SK-N-SH (cell line): ENCODE measurements at regions not wholly inside any gene's neighbourhood (a gene's known extent, or its start where the extent isn't known, plus 50 kb on each side); places are given as distances from the start of the nearest gene placed in this dataset.

Experiments
- CTCF ChIA-PET: fragments of 300-600, 350-600 bp; formaldehyde crosslinking; extraction: SDS; loops from one replicate; lab custom pipeline; 2021; lab: Yijun Ruan, JAX
- POLR2A ChIA-PET: fragments of 350-600 bp; sonication (Branson Sonifier 250); formaldehyde crosslinking; extraction: SDS; loops from one replicate; lab custom pipeline; 2020; ENCODE audit warnings: antibody characterized with exemption, inconsistent platforms; lab: Yijun Ruan, JAX
- DNase-seq: peaks from one replicate; pipeline ENCODE4 v3.0.0; 2012
- H2AFZ ChIP-seq: fragments of 200-600 bp; sonication (generic); 2 replicates; pipeline ENCODE4 v1.8.1; 2016; ENCODE audit warnings: antibody characterized with exemption, mild to moderate bottlenecking, low read depth
- H3F3A ChIP-seq: fragments of 200-600 bp; sonication (generic); replicated peaks from 2 replicates; pipeline ENCODE3; 2016; ENCODE audit warnings: antibody characterized with exemption, mild to moderate bottlenecking; ENCODE audit not compliant: insufficient read depth
- H3K27ac ChIP-seq, 2 experiments: fragments of 200-500 bp in 1 of 2; fragments of 200-600 bp in 1 of 2; sonication (Bioruptor generic) in 1 of 2; sonication (generic), shearing (Covaris generic) in 1 of 2; 2 replicates each; pipeline versions ENCODE4 v1.5.1 to v1.6.1; 2014 to 2016; ENCODE audit warnings: low read depth in 2 of 2, inconsistent platforms in 1 of 2, low read length in 1 of 2, mild to moderate bottlenecking in 1 of 2, mixed read lengths in 1 of 2
- H3K27me3 ChIP-seq: fragments of 200-600 bp; sonication (generic), shearing (Covaris generic); 2 replicates; pipeline ENCODE4 v1.6.1; 2016; ENCODE audit warnings: mixed run types; ENCODE audit not compliant: insufficient read depth
- H3K36me3 ChIP-seq, 2 experiments: fragments of 200-500 bp in 1 of 2; fragments of 200-600 bp in 1 of 2; sonication (Bioruptor generic) in 1 of 2; sonication (generic) in 1 of 2; replicated peaks in 1 of 2; 2 replicates each; pipeline versions ENCODE3 to v1.5.1; 2014 to 2016; ENCODE audit warnings: low read length in 1 of 2, mild to moderate bottlenecking in 1 of 2; ENCODE audit not compliant: insufficient read depth in 2 of 2, control insufficient read depth in 1 of 2
- H3K4me1 ChIP-seq, 2 experiments: fragments of 200-500 bp in 1 of 2; fragments of 200-600 bp in 1 of 2; sonication (Bioruptor generic) in 1 of 2; sonication (generic), shearing (Covaris generic) in 1 of 2; 2 replicates each; pipeline versions ENCODE4 v1.5.1 to v1.6.1; 2014 to 2016; ENCODE audit warnings: low read depth in 1 of 2, low read length in 1 of 2, mixed run types in 1 of 2; ENCODE audit not compliant: insufficient read depth in 2 of 2, control insufficient read depth in 1 of 2
- H3K4me2 ChIP-seq: fragments of 200-600 bp; sonication (generic), shearing (Covaris generic); 2 replicates; pipeline ENCODE4 v1.6.1; 2017; ENCODE audit warnings: mixed run types
- H3K4me3 ChIP-seq, 2 experiments: fragments of 200-500 bp in 1 of 2; fragments of 200-600 bp in 1 of 2; sonication (Bioruptor generic) in 1 of 2; sonication (generic), shearing (Covaris generic) in 1 of 2; 2 replicates each; pipeline versions ENCODE4 v1.5.1 to v1.8.1; 2014 to 2016; ENCODE audit warnings: low read depth in 2 of 2, inconsistent platforms in 1 of 2, low read length in 1 of 2, mild to moderate bottlenecking in 1 of 2, mixed read lengths in 1 of 2, moderate library complexity in 1 of 2
- H3K79me2 ChIP-seq: fragments of 200-600 bp; sonication (generic); 2 replicates; pipeline ENCODE4 v1.8.1; 2017; ENCODE audit warnings: mild to moderate bottlenecking; ENCODE audit not compliant: insufficient read depth
- H3K9ac ChIP-seq: fragments of 200-600 bp; sonication (generic); 2 replicates; pipeline ENCODE4 v1.6.1; 2017; ENCODE audit warnings: mixed run types
- H3K9me2 ChIP-seq: fragments of 200-600 bp; sonication (generic); 2 replicates; pipeline ENCODE4 v1.6.1; 2017; ENCODE audit warnings: mixed run types
- H3K9me3 ChIP-seq: fragments of 200-600 bp; sonication (generic); 2 replicates; pipeline ENCODE4 v1.6.1; 2017; ENCODE audit warnings: mixed run types, mild to moderate bottlenecking, moderate library complexity
- H4K20me1 ChIP-seq: fragments of 200-600 bp; sonication (generic); 2 replicates; pipeline ENCODE4 v1.6.1; 2017; ENCODE audit warnings: mild to moderate bottlenecking, mixed run types; ENCODE audit not compliant: insufficient read depth
- CHD2 ChIP-seq: fragments of 150-350 bp; IDR thresholded peaks from 2 replicates; pipeline ENCODE4 v1.6.1; 2018; ENCODE audit warnings: low read length; ENCODE audit not compliant: partially characterized antibody
- EP300 ChIP-seq, 2 experiments: IDR thresholded peaks; 2 replicates each; pipeline versions ENCODE4 v1.4.0 to v1.6.1; 2012; ENCODE audit warnings: borderline replicate concordance in 1 of 2, low read depth in 1 of 2, low read length in 1 of 2
- FOSL2 ChIP-seq: IDR thresholded peaks from 2 replicates; pipeline ENCODE4 v1.4.0; 2012; ENCODE audit warnings: low read depth, mild to moderate bottlenecking, moderate library complexity, borderline replicate concordance
- FOXJ3 ChIP-seq: sonication (generic); formaldehyde crosslinking; IDR thresholded peaks from 2 replicates; pipeline ENCODE4 v1.5.1; 2020; ENCODE audit warnings: mild to moderate bottlenecking, missing genetic modification reagents
- FOXM1 ChIP-seq: IDR thresholded peaks from 2 replicates; pipeline ENCODE4 v1.4.0; 2012; ENCODE audit warnings: low read depth, mild to moderate bottlenecking
- GABPA ChIP-seq: IDR thresholded peaks from 2 replicates; pipeline ENCODE4 v1.4.0; 2012; ENCODE audit warnings: low read depth, mild to moderate bottlenecking
- JUND ChIP-seq: IDR thresholded peaks from 2 replicates; pipeline ENCODE4 v1.4.0; 2012
- MAX ChIP-seq: IDR thresholded peaks from 2 replicates; pipeline ENCODE4 v1.4.0; 2012; ENCODE audit warnings: low read depth
- MXI1 ChIP-seq: IDR thresholded peaks from 2 replicates; pipeline ENCODE4 v1.6.1; 2012; ENCODE audit warnings: mild to moderate bottlenecking, low read depth, low read length, improper control_type of control experiment
- NRF1 ChIP-seq: IDR thresholded peaks from 2 replicates; pipeline ENCODE4 v1.6.1; 2012; ENCODE audit warnings: low read depth, mild to moderate bottlenecking, low read length
- POLR2AphosphoS5 ChIP-seq: IDR thresholded peaks from 2 replicates; pipeline ENCODE4 v1.6.1; 2012; ENCODE audit warnings: low read depth, low read length
- RAD21 ChIP-seq: IDR thresholded peaks from 2 replicates; pipeline ENCODE4 v1.6.1; 2012; ENCODE audit warnings: mild to moderate bottlenecking, low read length
- RXRA ChIP-seq: IDR thresholded peaks from 2 replicates; pipeline ENCODE4 v1.4.0; 2012; ENCODE audit warnings: low read depth, mild to moderate bottlenecking, borderline replicate concordance
- SIN3A ChIP-seq: IDR thresholded peaks from 2 replicates; pipeline ENCODE4 v1.6.1; 2012; ENCODE audit warnings: low read depth, mild to moderate bottlenecking, low read length, moderate library complexity, borderline replicate concordance
- TAF1 ChIP-seq: IDR thresholded peaks from 2 replicates; pipeline ENCODE4 v1.6.1; 2012; ENCODE audit warnings: low read depth, mild to moderate bottlenecking, low read length, moderate library complexity, borderline replicate concordance
- USF2 ChIP-seq: fragments of 150-350 bp; IDR thresholded peaks from 2 replicates; pipeline ENCODE4 v1.6.1; 2017; ENCODE audit warnings: antibody characterized with exemption, low read length, low read depth, borderline replicate concordance
- YY1 ChIP-seq: IDR thresholded peaks from 2 replicates; pipeline ENCODE4 v1.4.0; 2012; ENCODE audit warnings: low read depth, mild to moderate bottlenecking
- WGBS: methylation state at CpG from one replicate; pipeline ENCODE4 v1.1.6; 2017; ENCODE audit warnings: low lambda C conversion rate; 5-methylcytosine and 5-hydroxymethylcytosine counted together
- TF ChIP-seq, protein P1 (sequence below): fragments of 200-600 bp; sonication (generic); IDR thresholded peaks from 2 replicates; pipeline ENCODE4 v1.6.1; 2017; ENCODE audit warnings: antibody characterized with exemption, mild to moderate bottlenecking, moderate library complexity
- TF ChIP-seq, protein P2 (sequence below): IDR thresholded peaks from 2 replicates; pipeline ENCODE4 v1.6.1; 2012; ENCODE audit warnings: mild to moderate bottlenecking, low read depth, low read length, moderate library complexity

DNA sequence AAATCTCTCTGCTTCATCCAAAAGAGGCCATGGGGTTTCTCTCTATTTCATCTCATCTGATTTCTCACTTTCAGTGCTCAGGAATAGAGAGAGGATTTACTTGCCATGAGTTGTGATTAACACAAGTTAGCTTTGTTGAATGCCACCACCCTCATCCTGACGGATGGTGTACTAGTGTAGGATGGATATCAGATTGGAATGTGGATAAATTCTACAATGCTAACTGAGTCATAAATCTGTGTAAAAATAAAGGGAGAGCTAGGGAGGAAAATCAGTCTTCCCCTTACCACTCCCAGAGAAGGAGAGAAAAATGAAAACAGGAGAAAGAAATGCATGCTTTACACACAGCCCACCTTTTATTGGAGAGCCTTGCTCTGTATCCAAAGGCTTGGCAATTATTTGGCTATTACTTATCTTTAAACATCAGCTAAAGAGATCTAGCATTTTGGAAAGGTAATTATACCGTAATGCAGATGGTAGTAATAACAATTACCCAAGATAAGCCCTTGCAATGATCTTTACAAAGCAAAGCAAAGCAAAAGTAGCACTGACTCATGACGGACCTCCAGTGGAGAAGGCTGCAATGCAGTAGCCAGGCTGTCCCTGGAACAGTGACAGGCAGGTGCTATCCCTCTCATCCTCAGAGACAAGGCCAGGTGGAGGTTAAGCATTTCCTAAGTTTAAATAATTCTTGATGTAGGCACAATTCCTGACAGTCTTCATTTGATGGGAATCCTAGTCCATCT is 306.3 kb upstream of the PPARGC1A start:
- Histone ChIP-seq H3K27ac (no peak overlapping the region), H3F3A (no peaks in the 10 kb centered on the region), H3K4me3 (no peak overlapping the region), H3K4me2 (no peak overlapping the region), H3K27me3 (no peaks in the 10 kb centered on the region), H3K9ac (no peak overlapping the region)
- no peak for TF ChIP-seq MAX
- no peak for TF ChIP-seq EP300 (IDR thresholded peaks at IDR 0.05; ENCODE audit: borderline replicate concordance in 1 of 2, low read depth in 1 of 2, low read length in 1 of 2)
- TF ChIP-seq JUND = no peak
- no peak for TF ChIP-seq FOXM1
- no peak for TF ChIP-seq FOSL2
- TF ChIP-seq, protein P1, sequence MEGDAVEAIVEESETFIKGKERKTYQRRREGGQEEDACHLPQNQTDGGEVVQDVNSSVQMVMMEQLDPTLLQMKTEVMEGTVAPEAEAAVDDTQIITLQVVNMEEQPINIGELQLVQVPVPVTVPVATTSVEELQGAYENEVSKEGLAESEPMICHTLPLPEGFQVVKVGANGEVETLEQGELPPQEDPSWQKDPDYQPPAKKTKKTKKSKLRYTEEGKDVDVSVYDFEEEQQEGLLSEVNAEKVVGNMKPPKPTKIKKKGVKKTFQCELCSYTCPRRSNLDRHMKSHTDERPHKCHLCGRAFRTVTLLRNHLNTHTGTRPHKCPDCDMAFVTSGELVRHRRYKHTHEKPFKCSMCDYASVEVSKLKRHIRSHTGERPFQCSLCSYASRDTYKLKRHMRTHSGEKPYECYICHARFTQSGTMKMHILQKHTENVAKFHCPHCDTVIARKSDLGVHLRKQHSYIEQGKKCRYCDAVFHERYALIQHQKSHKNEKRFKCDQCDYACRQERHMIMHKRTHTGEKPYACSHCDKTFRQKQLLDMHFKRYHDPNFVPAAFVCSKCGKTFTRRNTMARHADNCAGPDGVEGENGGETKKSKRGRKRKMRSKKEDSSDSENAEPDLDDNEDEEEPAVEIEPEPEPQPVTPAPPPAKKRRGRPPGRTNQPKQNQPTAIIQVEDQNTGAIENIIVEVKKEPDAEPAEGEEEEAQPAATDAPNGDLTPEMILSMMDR = no peak; the same call in 1 of the 2 replicates
- no peak for TF ChIP-seq GABPA
- no peak for TF ChIP-seq YY1
- no peak for TF ChIP-seq NRF1
- no peak for TF ChIP-seq POLR2AphosphoS5
- no peak for TF ChIP-seq SIN3A
- TF ChIP-seq CHD2 = no peak
- TF ChIP-seq RAD21 = no peak
- TF ChIP-seq TAF1 = no peak
- no peak for TF ChIP-seq FOXJ3 (CRISPR knock-in tag)
- TF ChIP-seq, protein P2, sequence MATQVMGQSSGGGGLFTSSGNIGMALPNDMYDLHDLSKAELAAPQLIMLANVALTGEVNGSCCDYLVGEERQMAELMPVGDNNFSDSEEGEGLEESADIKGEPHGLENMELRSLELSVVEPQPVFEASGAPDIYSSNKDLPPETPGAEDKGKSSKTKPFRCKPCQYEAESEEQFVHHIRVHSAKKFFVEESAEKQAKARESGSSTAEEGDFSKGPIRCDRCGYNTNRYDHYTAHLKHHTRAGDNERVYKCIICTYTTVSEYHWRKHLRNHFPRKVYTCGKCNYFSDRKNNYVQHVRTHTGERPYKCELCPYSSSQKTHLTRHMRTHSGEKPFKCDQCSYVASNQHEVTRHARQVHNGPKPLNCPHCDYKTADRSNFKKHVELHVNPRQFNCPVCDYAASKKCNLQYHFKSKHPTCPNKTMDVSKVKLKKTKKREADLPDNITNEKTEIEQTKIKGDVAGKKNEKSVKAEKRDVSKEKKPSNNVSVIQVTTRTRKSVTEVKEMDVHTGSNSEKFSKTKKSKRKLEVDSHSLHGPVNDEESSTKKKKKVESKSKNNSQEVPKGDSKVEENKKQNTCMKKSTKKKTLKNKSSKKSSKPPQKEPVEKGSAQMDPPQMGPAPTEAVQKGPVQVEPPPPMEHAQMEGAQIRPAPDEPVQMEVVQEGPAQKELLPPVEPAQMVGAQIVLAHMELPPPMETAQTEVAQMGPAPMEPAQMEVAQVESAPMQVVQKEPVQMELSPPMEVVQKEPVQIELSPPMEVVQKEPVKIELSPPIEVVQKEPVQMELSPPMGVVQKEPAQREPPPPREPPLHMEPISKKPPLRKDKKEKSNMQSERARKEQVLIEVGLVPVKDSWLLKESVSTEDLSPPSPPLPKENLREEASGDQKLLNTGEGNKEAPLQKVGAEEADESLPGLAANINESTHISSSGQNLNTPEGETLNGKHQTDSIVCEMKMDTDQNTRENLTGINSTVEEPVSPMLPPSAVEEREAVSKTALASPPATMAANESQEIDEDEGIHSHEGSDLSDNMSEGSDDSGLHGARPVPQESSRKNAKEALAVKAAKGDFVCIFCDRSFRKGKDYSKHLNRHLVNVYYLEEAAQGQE = no peak
- TF ChIP-seq MXI1 = no peak
- no peak for TF ChIP-seq USF2
- TF ChIP-seq RXRA = no peak
- TF ChIP-seq, all 33 proteins: peak for 0
- Histone ChIP-seq H2AFZ (no peak overlapping the region), H3K36me3 (no peaks in the 10 kb centered on the region), H3K79me2 (no peaks in the 10 kb centered on the region), H3K4me1 (no peaks in the 10 kb centered on the region), H3K9me3 (no peaks in the 10 kb centered on the region), H3K9me2 (no peaks in the 10 kb centered on the region), H4K20me1 (no peaks in the 10 kb centered on the region)
- no peak for DNase-seq
- CTCF ChIA-PET = no interaction called here
- POLR2A ChIA-PET = no interaction called here
- WGBS = 3% methylated on average over 3 of the region's 3 CpGs
